ENCODE measurements at regions not wholly inside any gene's neighbourhood (a gene's known extent, or its start where the extent isn't known, plus 50 kb on each side); places are given as distances from the start of the nearest gene placed in this dataset.
"Not testable (repeated sequence)": the region's sequence is repeated elsewhere in the genome, so short reads cannot be mapped to it uniquely, and the experiment has no call there.

DNA sequence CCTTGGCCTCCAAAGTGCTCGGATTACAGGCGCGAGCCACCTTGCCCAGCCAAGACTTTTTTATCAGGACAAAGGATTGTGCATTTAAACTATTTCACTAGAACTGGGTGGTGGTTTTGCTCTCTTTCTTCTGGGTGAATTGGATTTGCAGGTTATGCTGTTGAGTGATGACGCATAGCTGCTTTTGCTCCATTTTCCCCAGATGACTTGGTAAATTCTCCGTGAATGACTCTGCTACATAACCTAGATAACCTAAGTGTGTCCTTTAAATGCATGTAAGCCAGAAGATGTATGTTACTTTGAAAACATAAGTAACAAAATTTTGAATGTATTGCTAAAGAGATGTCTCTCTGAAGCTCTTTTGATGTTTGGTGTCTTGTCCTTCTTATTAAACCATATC, 103.7 kb downstream of the NSUN5 start:
- TF ChIP-seq, protein P1, sequence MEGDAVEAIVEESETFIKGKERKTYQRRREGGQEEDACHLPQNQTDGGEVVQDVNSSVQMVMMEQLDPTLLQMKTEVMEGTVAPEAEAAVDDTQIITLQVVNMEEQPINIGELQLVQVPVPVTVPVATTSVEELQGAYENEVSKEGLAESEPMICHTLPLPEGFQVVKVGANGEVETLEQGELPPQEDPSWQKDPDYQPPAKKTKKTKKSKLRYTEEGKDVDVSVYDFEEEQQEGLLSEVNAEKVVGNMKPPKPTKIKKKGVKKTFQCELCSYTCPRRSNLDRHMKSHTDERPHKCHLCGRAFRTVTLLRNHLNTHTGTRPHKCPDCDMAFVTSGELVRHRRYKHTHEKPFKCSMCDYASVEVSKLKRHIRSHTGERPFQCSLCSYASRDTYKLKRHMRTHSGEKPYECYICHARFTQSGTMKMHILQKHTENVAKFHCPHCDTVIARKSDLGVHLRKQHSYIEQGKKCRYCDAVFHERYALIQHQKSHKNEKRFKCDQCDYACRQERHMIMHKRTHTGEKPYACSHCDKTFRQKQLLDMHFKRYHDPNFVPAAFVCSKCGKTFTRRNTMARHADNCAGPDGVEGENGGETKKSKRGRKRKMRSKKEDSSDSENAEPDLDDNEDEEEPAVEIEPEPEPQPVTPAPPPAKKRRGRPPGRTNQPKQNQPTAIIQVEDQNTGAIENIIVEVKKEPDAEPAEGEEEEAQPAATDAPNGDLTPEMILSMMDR (IDR thresholded peaks at IDR 0.05): not testable (repeated sequence)
- TF ChIP-seq POLR2A (IDR thresholded peaks at IDR 0.05): not testable (repeated sequence)
